Choroid plexus epithelial cell (primary cell): ENCODE measurements at regions not wholly inside any gene's neighbourhood (a gene's known extent, or its start where the extent isn't known, plus 50 kb on each side); places are given as distances from the start of the nearest gene placed in this dataset.

Source experiments
- DNase-seq: peaks from one replicate; pipeline ENCODE4 v3.0.0-alpha.2; 2010; ENCODE audit warnings: low read depth
- H3K4me3 ChIP-seq: 2 replicates; pipeline ENCODE4 v1.5.1; 2011; ENCODE audit warnings: low read depth, mild to moderate bottlenecking, control low read depth, low read length, moderate library complexity
- CTCF ChIP-seq: conservative IDR thresholded peaks from 2 replicates; pipeline ENCODE4 v1.5.1; 2011; ENCODE audit warnings: low read depth, mild to moderate bottlenecking, control low read depth, inconsistent platforms, low read length, moderate library complexity

GRCh38 chr13:90393408-90393807 is 954.1 kb upstream of the MIR17HG start:
- no peak for DNase-seq
- no peak overlapping the region for H3K4me3 ChIP-seq
- no peak for TF ChIP-seq CTCF

- no peak for TF ChIP-seq CTCF
- no peak for DNase-seq
- no peak overlapping the region for H3K4me3 ChIP-seq
These were observed 952.1 kb upstream of the MIR17HG start for GRCh38 chr13:90395348-90395747.

GRCh38 chr13:90395846-90396245 is 951.6 kb upstream of the MIR17HG start:
- DNase-seq, result no peak
- TF ChIP-seq CTCF, result no peak
- no peak overlapping the region for H3K4me3 ChIP-seq

GRCh38 chr13:90396266-90396665 is 951.2 kb upstream of the MIR17HG start:
- TF ChIP-seq CTCF, result no peak
- no peak for DNase-seq
- H3K4me3 ChIP-seq, result no peak overlapping the region

- DNase-seq, result no peak
- no peak for TF ChIP-seq CTCF
- no peak overlapping the region for H3K4me3 ChIP-seq
These were observed 950.0 kb upstream of the MIR17HG start for GRCh38 chr13:90397503-90397902.

- no peak overlapping the region for H3K4me3 ChIP-seq
- TF ChIP-seq CTCF, result no peak
- no peak for DNase-seq
These were observed 947.1 kb upstream of the MIR17HG start for GRCh38 chr13:90400372-90400771.

GRCh38 chr13:90401150-90401549 is 946.3 kb upstream of the MIR17HG start:
- no peak overlapping the region for H3K4me3 ChIP-seq
- DNase-seq, result no peak
- no peak for TF ChIP-seq CTCF
